ENCODE measurements at regions not wholly inside any gene's neighbourhood (a gene's known extent, or its start where the extent isn't known, plus 50 kb on each side); places are given as distances from the start of the nearest gene placed in this dataset.

DNA sequence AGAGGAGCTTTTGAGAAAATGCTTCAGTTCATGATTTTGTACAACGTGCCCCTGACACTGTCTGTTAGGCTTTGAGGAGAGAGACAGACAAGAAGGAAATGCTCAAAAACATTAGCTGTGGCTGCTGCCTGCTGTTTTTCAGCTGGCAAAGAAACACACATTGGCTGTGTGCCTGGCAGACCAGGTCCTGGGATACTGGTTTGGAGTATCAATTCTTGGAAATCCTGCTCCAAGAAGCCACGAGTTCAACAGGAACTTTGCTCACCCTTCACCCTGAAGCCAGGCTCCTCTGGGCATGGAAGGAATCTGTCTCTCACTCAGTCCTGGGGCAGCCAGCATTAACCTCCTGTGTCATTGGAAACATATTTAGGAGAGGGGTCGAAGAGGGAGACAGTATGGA, 245.5 kb downstream of the AUH start:
- H3K9me3 Mint-ChIP-seq (ENCODE audit: unreplicated experiment): no peaks in the 10 kb centered on the region
- peak overlapping the region; percentile 58 for H3K27ac Mint-ChIP-seq (ENCODE audit: unreplicated experiment)
- H3K36me3 Mint-ChIP-seq (ENCODE audit: unreplicated experiment): no peaks in the 10 kb centered on the region
- TF ChIP-seq, protein P1, sequence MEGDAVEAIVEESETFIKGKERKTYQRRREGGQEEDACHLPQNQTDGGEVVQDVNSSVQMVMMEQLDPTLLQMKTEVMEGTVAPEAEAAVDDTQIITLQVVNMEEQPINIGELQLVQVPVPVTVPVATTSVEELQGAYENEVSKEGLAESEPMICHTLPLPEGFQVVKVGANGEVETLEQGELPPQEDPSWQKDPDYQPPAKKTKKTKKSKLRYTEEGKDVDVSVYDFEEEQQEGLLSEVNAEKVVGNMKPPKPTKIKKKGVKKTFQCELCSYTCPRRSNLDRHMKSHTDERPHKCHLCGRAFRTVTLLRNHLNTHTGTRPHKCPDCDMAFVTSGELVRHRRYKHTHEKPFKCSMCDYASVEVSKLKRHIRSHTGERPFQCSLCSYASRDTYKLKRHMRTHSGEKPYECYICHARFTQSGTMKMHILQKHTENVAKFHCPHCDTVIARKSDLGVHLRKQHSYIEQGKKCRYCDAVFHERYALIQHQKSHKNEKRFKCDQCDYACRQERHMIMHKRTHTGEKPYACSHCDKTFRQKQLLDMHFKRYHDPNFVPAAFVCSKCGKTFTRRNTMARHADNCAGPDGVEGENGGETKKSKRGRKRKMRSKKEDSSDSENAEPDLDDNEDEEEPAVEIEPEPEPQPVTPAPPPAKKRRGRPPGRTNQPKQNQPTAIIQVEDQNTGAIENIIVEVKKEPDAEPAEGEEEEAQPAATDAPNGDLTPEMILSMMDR (IDR thresholded peaks at IDR 0.05): no peak
- no peak for DNase-seq (ENCODE audit: extremely low spot score, unreplicated experiment)
- H3K4me1 Mint-ChIP-seq (ENCODE audit: unreplicated experiment): peaks cover 46% of the 10 kb centered on the region
- no peaks in the 10 kb centered on the region for H3K27me3 Mint-ChIP-seq (ENCODE audit: unreplicated experiment)
- H3K4me3 Mint-ChIP-seq (ENCODE audit: unreplicated experiment): no peak overlapping the region

DNA sequence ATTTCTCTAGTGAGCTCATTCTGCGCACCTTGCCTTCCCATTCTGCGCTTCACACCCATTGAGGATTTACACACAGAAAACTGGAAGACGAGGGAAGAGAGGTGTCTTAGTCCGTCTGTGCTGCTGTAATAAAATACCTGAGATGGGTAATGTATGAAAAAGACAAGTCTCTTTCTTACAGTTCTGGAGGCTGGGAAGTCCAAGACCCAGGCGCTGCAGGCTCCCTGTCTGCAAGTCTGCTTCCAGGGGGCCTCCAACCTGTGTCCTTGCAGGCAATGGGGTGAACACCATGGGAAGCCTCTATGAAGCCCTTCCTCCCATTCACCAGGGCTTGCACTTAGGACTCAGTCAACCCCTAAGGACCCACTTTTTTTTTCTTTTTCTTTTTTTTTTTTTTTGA, 245.0 kb downstream of the AUH start:
- TF ChIP-seq, protein P1 (IDR thresholded peaks at IDR 0.05): no peak
- no peak for DNase-seq (ENCODE audit: extremely low spot score, unreplicated experiment)
- Mint-ChIP-seq H3K27ac (ENCODE audit: unreplicated experiment) (no peak overlapping the region), H3K9me3 (ENCODE audit: unreplicated experiment) (no peaks in the 10 kb centered on the region), H3K4me1 (ENCODE audit: unreplicated experiment) (peaks cover 46% of the 10 kb centered on the region), H3K4me3 (ENCODE audit: unreplicated experiment) (no peak overlapping the region), H3K36me3 (ENCODE audit: unreplicated experiment) (no peaks in the 10 kb centered on the region), H3K27me3 (ENCODE audit: unreplicated experiment) (no peaks in the 10 kb centered on the region)

DNA sequence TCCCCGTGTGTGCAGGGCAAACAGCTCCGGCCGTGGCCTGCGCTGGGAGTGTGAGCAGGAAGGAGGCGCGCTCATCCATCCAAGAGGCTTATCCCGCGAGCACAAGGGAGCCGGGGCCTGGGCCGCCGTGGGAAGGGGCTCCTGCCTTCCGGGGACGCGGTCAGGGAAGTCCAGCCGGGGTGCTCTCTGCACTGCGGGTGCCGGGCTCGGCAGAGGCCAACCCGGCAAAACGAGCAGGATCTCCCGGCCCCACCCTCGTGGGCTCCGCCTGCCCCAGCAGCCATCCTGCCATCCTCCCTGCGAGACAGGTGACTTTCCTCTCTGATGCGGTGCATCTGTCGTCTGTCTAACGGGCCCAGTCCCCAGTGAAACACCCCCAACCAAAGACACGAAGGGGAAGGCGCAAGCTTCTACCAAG, 244.2 kb downstream of the AUH start:
- no peak for DNase-seq (ENCODE audit: extremely low spot score, unreplicated experiment)

DNA sequence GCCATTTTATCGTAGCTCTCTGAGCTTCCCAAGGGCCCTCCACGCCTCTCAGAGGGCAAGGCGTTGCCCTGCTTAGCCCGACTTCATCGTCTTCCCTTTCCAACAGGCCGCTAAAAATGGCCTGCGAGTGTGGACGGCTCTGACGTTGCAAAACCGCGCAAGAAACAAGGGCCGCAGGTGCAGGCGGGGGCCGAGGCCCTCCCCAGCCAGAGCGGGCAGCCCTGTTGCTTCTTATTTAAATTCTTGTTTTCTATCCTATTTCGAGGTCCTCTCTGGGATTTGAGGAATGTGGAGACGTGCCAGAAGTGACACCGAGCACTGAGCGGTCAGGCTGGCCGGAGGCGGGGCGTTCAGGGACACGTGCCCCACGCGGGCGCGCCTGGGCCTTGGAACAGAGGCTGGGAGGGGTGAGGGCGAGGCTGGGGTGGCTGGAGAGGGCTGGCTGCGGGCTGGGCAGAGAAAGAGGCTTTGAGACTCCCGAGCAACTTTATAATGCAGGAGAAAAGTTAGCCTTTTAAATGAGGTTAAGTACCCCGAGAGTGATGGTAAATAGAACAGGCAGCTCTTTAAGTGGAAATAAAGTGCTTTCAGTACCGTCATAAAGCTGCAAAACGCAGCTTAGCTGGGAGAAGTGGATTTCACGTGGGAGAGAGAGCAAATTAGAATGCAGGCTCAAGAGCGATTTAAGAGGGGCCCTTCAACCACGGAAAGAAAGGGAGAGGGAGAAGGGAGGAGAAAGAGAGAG, 243.6 kb downstream of the AUH start:
- TF ChIP-seq, protein P1 (IDR thresholded peaks at IDR 0.05): no peak
- Mint-ChIP-seq H3K27ac (ENCODE audit: unreplicated experiment) (peak overlapping the region; percentile 90), H3K4me1 (ENCODE audit: unreplicated experiment) (peaks cover 46% of the 10 kb centered on the region), H3K9me3 (ENCODE audit: unreplicated experiment) (peaks cover 3% of the 10 kb centered on the region), H3K4me3 (ENCODE audit: unreplicated experiment) (peak overlapping the region; percentile 9), H3K27me3 (ENCODE audit: unreplicated experiment) (no peaks in the 10 kb centered on the region), H3K36me3 (ENCODE audit: unreplicated experiment) (no peaks in the 10 kb centered on the region)
- no peak for DNase-seq (ENCODE audit: extremely low spot score, unreplicated experiment)

More for the DNA sequence above, 244.2 kb downstream of the AUH start:
- Mint-ChIP-seq H3K4me3 (ENCODE audit: unreplicated experiment) (no peak overlapping the region), H3K36me3 (ENCODE audit: unreplicated experiment) (no peaks in the 10 kb centered on the region), H3K4me1 (ENCODE audit: unreplicated experiment) (peaks cover 46% of the 10 kb centered on the region), H3K9me3 (ENCODE audit: unreplicated experiment) (no peaks in the 10 kb centered on the region), H3K27me3 (ENCODE audit: unreplicated experiment) (no peaks in the 10 kb centered on the region), H3K27ac (ENCODE audit: unreplicated experiment) (no peak overlapping the region)
- TF ChIP-seq, protein P1 (IDR thresholded peaks at IDR 0.05): no peak

DNA sequence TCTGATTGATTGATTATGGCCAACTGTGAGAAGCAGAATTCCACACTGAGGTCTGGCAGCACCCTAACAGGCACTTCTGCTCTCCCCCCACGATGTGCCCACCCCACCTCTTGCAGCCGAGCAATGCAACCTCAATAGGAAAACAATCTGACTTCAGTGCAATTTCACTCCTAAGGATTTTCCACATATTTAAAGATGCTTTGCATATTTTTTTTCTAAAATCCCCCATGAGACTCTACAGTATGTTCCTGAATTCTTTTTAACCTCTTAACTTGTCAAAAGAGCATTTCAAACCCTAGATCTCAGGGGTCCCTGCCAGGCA, 243.1 kb downstream of the AUH start:
- Mint-ChIP-seq H3K4me1 (ENCODE audit: unreplicated experiment) (peaks cover 46% of the 10 kb centered on the region), H3K27ac (ENCODE audit: unreplicated experiment) (peak overlapping the region; percentile 90), H3K27me3 (ENCODE audit: unreplicated experiment) (no peaks in the 10 kb centered on the region), H3K9me3 (ENCODE audit: unreplicated experiment) (peaks cover 7% of the 10 kb centered on the region), H3K36me3 (ENCODE audit: unreplicated experiment) (no peaks in the 10 kb centered on the region), H3K4me3 (ENCODE audit: unreplicated experiment) (peak overlapping the region; percentile 55)
- TF ChIP-seq, protein P1 (IDR thresholded peaks at IDR 0.05): no peak
- no peak for DNase-seq (ENCODE audit: extremely low spot score, unreplicated experiment)
